Breast epithelium (tissue), 3 donors: ENCODE measurements at regions not wholly inside any gene's neighbourhood (a gene's known extent, or its start where the extent isn't known, plus 50 kb on each side); places are given as distances from the start of the nearest gene placed in this dataset.

Experiments used
- CTCF ChIP-seq, 3 donors: fragments of 450-650 bp; IDR thresholded peaks; one replicate each; pipeline ENCODE4 v1.5.1; 2016 to 2017; ENCODE audit warnings: antibody characterized with exemption in 3 of 3, mild to moderate bottlenecking in 3 of 3, moderate library complexity in 3 of 3
- POLR2A ChIP-seq: fragments of 450-650 bp; IDR thresholded peaks from one replicate; pipeline ENCODE4 v1.6.1; 2016; ENCODE audit warnings: antibody characterized with exemption, mild to moderate bottlenecking, moderate library complexity
- POLR2AphosphoS5 ChIP-seq, 3 donors: sonication (generic); formaldehyde crosslinking; IDR thresholded peaks; one replicate each; pipeline ENCODE4 v1.6.1; 2017; ENCODE audit warnings: antibody characterized with exemption in 3 of 3

GRCh38 chr11:80420374-80420773, 979.5 kb upstream of the TENM4 start:
- TF ChIP-seq CTCF (IDR thresholded peaks at IDR 0.05) (no peak), POLR2AphosphoS5 (IDR thresholded peaks at IDR 0.05) (no peak), POLR2A (no peak)
